CD1c-positive myeloid dendritic cell (primary cell): ENCODE measurements at regions not wholly inside any gene's neighbourhood (a gene's known extent, or its start where the extent isn't known, plus 50 kb on each side); places are given as distances from the start of the nearest gene placed in this dataset.
"Not testable (repeated sequence)": the region's sequence is repeated elsewhere in the genome, so short reads cannot be mapped to it uniquely, and the experiment has no call there.

ENCODE experiments used
- DNase-seq: peaks from one replicate; pipeline ENCODE4 v3.0.0-alpha.2; 2016; ENCODE audit errors: extremely low spot score

DNA sequence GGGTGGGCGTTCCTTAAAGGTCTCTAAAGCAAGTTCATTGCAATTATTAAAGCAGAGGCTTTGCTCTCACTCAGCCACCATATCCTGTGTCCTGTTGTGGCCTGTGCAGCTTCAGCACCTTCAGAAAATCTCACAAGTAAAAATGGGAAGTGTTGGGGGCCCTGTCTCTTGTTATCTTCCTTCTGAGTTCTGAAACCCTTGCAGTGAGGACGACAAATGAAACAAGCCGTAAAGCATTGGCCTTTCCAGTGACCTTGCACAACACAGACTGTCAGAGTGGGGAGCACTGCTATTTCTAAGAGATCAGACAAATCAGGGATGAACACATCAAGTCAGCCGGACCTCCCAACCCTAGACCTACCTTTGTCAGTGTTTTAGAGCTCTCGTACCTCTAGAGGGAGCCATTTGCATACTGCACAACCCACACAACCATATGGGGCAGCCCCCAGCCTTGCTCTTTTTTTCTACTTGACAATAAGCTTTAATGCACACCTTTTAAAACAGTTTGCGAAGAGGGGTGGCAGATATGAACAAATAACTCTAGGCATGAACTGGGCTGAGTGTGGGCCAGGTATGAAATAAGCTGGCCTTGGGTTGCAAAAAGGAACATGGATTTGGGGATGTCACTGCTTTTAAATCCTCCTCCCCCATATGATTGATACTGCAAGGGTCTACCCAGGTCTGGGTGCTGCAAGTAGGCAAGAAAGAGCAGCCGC, 89.8 kb downstream of the KATNIP start:
- DNase-seq, result peak; percentile 30

DNA sequence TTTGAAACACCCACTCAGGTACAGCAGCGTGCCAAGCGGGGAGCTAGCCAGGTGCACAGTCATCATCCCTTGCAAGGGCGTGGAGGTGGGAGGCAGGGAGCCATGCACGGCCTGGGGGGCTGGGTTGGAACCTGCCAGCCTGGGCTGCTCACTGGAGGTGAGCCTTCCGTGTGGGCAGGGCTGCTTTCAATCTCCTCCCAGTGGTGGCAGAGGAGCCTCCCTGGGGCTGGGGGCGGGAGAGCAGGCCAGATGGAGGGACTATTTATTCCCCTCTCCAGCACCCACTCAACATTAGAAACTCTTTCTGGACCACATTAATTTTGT, 90.3 kb downstream of the KATNIP start:
- no peak for DNase-seq

DNA sequence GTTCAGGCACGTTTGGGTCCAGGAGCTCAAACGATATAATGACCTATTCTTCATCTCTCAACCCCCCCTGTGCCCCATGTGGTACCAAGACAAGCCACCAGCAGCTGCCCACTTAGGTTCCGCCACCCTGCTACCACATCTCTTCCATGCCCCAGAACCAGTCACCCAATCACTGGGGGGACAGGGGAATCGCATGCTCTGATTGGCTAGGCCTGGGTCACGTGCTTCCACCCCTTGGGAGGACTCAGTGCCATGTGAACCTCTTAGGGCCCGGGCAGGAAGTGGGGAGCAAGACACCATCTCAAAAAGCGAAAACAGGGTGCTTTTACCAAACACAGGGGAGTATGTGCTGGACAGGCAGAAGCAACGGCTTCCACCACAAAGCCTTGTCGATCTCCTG, 91.3 kb downstream of the KATNIP start:
- DNase-seq, result no peak

DNA sequence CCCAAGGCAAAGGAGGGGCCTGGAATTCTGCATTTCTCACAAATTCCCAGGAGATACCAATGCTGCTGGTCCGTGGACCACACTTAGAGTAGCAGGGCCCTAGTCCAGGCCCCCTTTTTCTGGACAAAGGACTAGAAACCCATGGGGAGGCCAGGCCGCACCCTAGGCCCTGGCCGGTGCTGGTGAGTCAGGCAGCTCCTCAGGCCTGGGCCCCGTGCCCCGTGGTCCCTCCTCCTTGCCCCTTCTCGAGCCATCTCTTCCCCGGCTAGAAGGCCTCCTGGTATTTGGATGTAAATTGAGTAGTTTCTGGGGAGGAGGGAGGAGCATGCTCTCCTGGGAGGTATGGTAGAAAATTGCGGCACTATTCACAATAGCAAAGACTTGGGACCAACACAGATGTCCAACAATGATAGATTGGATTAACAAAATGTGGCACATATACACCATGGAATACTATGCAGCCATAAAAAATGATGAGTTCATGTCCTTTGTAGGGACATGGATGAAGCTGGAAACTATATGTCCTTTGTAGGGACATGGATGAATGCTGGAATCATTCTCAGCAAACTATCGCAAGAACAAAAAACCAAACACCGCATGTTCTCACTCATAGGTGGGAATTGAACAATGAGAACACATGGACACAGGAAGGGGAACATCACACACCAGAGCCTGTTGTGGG, 91.9 kb downstream of the KATNIP start:
- not testable (repeated sequence) for DNase-seq

DNA sequence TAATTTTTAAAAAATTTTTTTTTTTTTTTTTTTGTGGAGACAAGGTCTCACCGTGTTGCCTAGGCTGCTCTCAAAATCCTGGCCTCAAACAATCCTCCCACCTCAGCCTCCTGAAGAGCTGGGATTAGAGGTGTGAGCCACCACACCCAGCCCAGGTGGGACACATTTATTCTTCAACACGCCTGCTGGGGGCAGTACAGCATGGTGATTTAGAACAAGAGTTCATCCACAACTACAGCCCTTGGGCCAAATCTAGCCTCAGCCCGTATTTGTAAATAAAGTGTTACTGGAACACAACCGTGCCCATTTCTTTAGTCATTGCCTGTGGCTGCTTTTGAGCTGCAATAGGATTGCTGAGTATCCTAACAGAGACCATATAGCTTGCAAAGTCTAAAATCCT, 92.8 kb downstream of the KATNIP start:
- no peak for DNase-seq

DNA sequence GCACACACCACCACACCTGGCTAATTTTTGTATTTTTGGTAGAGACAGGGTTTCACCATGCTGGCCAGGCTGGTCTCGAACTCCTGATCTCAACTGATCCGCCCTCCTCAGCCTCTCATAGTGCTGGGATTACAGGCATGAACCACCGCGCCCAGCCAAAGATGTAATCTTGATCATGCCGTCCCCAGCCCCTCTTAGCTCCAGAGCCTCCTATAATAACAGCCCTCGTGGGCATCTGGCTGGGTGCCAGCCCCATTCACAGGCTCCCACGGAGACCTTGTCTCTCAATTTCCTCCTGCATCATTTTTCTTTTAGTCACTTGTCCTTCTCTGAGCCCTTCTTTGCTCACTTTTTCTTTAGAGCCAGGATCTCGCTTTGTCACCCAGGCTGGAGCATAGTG, 94.2 kb downstream of the KATNIP start:
- no peak for DNase-seq

DNA sequence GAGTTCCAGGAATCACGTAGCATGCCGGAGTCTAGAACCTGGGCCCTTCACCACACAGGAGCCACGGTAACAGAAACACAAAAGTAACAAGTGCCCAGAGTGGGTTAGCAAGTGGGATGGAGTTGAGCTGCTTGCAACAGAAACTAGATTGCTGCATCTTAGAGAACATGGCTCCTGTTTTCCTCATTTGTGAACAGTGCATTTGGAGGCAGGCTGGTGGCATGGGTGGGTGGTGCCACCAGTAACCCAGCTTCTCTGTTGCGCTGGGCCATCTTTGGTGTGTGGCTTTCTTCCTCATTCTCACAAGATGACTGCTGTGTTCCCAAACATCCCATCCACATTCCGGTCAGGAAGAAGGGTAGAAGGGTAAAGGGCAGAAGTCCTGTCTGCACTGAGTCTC, 95.5 kb downstream of the KATNIP start:
- peak; percentile 24 for DNase-seq

DNA sequence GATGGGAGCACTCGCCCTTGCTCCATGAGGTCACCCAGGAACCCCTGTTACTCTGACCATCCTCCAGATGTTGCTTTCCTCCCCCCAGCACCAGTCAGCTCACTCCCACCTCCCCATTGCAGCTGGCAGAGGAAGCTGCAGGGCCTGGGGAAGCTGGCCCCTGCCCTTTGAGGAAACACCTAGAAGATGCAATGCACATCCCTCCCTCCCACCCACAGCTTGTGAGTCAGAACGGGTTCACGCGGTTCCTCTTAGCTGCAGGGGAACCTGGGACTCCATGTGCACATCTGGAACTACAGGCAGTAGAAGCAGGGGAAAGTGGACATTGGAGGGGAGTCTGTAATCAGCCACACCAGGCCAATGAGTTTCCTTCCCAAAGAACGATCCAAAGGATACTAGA, 96.9 kb downstream of the KATNIP start:
- peak; percentile 73 for DNase-seq

DNA sequence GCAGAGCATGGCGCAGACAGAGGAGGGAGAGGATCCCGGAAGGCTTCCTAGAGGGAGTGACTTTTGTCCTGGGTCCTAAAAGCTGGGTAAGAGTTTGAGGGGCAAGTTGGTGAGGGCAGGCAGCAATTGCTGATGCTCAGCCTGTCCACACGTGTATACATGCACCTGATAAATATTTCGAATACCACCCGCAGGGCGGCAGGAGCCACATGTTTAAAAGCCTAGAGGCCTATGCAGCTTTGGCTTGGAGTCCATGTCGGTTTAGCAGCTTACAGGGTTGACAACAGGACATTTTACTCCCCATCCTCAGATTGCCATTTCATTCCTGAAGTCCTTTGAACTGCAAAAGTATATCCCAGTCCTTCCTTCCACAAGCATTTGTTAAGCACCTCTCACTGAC, 99.1 kb downstream of the KATNIP start:
- DNase-seq, result no peak

DNA sequence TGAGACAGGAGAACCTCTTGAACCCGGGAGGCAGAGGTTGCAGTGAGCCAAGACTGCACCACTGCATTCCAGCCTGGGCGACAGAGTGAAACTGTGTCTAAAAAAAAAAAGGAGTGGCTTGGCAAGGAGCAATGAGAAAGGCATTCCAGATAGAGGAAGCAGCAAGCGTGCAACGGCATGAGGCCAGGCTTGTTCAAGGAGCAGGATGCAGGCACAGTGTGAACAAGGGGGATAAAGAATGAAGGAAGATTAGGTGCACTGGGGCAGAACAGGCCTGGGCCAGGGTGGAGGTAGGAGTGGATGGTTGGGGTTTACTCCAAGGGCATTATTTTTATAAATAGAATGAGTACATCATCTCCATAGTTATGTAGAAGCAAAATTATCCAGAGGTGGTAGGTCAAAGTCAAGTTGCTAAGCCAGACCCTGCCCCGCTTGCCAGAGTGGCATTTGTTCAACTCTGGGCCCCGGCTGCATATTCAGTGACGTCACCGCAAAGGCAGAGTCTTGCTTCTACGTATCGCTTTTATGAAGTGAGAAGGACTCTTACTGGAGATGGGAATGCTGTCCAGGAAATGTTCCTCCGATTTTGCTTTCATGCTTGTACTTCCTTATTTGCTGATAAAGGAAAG, 100.2 kb downstream of the KATNIP start:
- no peak for DNase-seq

DNA sequence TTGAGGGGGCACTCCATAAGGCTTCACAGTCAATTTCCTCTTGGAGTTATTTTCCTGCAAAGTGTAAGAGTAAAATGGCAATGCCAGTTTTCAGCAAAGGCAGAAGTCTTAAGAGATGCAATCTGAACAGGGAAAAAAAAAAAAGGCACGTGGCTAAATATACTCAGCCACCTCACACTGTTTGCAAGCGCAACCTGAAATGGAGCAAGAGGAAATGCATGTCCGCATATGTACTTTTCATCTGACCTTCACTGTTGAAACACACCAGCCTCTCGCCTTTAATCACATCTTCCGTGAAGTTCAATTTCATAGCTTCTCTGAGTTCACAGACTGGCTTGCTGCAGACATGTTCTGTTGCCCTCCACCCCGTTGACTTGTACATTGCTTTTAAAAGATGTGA, 101.4 kb downstream of the KATNIP start:
- DNase-seq, result no peak

DNA sequence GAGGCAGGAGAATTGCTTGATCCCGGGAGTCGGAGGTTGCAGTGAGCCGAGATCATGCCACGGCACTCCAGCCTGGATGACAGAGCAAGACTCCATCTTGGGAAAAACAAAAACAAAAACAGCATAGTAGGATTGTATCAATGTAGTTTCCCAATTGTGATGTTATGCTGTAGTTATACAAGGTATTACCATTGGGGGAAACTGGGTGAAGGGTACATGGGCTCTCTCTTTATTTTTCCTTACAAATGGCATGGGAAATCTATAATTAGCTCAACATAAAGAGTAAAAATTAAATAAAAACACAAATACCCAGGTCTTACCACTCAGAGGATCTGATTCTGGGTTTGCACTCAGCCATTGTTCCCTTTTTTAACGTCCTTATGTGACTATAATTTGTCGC, 107.9 kb downstream of the KATNIP start:
- DNase-seq, result no peak

DNA sequence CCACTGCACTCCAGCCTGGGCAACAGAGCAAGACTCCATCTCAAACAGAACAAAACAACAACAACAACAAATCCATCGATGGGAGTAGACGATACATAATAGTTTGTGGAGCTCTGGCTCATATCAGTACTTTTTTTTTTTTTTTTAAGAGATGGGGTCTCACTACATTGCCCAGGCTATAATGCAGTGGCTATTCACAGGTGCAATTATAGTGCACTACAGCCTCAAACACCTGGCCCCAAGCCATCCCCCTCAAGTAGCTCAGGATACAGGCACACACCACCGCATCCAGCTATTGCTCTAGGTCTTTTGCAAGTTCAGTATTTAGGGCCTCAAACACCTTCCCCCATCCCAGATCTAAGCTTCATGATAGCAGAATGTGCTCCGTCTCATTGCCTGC, 110.6 kb downstream of the KATNIP start:
- no peak for DNase-seq

DNA sequence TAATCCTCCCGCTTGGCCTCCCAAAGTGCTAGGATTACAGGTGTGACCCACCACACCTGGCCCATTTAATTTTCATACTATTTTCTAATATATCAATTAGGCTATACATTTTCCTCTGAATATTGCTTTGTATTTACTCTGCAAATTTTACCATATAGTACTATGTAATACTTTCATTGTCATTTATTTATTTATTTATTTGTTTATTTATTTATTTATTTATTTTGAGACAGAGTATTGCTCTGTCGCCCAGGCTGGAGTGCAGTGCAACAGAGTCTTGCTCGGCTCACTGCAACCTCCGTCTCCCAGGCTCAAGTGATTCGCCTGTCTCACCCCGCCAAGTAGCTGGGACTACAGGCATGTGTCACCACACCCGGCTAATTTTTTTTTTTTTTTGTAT, 113.3 kb downstream of the KATNIP start:
- not testable (repeated sequence) for DNase-seq

DNA sequence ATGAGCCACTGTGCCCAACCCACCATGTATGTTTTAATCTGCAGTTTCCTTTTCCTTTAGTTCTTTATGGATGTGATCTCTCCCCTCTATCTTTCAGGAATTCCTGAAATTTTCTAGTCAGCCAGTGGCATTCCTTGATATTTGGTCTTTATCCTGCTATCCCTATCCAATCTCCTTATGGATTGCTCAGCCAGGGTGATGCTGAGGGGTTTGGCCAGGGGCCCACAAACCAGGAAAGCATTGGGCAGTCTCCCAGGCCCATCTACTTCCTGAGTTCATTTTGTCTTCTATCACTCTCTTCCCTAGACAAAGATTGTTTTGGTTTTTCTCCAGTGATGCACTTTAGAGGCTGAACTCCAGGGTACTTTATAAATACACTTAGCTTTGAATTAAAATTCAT, 115.9 kb downstream of the KATNIP start:
- no peak for DNase-seq

DNA sequence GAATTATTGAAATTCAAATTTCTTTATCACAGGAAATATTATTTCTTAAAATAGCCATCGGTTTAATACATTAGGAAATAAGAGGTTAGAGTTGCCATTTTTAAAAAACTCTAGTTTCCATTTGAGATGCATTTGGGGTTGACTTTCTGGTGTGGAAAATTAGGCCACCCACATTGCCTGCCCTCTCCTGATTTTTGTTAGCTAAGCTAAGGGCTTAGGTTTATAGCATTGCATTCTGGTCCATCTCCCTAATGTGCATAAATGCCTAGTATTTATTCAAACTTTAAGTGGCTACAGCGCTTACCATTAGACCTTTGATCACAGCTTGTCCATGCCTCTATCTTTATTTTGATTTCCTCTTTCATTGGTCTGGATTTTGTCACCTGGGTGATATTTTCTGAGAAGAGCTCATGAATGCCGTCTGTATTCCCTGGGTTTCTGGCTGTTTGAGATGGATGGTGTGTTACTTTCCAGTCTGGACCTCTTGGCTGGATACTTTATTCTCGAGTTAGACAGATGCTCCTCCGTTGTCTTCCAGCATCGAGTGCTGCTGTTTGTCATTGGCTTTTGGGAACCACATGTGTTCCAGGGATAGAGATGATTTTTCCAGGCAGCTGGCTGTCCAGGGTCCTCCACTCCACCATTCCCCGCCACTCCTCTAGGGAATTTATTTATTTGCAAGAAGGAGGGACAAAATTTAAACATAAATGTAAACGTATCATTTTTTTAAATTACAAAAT, 120.3 kb downstream of the KATNIP start:
- no peak for DNase-seq

DNA sequence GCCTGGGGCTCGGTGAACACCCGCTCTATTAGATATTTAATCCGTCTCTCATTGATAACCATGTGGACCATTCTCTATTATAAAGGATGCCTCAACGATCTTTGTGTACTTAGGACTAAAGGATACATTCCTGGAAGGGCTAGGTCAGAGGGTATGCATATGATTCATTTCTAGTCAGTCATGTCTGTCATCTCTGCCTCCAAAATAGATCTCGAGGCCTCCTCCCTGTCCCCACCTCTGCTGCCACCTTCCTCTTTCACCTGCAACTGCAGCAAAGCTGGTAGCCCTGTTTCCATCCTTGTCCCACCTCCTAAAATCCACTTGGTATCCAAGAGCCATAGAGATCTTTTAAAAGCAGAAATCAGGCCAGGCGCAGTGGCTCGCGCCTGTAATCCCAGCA, 121.5 kb downstream of the KATNIP start:
- DNase-seq, result no peak

DNA sequence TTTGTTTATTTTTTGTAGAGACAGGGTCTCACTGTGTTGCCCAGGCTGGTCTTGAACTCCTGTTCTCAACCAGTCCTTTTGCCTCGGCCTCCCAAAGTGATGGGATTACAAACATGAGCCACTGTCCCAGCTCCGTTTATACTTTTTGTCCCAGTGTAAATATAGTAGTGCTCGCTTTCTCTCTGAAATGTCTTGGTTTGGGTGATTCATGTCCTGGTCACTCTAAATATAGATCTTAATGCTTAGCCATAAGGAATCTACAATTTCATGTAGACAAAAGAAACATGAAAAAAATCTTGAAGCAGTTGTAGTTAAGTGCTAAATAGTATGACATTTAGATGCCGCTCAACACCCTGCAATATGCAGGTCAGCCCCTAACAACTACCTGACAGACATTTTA, 126.9 kb downstream of the KATNIP start:
- DNase-seq, result no peak

DNA sequence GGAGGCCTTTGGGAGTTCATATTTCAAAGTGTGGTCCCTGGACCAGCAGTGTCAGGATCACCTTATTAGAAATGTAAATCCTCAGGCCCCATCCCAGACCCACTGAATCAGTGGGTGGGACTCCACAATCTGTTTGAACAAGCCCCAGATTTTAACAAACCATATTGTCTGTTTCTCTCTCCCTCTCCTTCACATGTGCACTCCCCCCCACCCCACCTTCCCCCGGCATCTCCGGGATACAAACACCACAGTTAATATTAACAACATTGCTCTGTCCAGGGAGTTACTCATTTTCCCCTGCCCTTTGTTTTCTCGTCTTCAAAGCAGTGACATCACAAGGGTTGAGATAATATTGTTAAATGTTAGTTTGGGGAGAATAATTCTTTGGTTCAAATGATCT, 127.3 kb downstream of the KATNIP start:
- DNase-seq, result no peak

DNA sequence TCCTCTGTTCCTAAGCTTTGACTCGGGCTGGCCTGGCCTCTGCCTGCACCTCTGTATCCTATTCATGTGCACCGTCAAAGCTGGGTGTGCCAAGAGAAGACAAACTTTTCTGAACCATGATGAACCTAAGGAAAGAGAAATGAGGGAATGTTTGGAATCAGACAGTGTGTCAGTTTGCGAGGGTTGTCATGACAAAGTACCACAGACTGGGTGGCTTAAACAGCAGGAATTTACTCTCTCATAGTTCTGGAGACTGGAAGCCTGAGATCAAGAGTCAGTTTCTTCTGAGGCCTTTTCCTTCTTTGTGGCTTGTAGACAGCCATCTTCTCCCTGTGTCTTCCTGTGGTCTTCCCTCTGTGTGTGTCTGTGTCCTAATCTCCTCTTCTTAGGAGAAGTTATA, 129.0 kb downstream of the KATNIP start:
- no peak for DNase-seq

DNA sequence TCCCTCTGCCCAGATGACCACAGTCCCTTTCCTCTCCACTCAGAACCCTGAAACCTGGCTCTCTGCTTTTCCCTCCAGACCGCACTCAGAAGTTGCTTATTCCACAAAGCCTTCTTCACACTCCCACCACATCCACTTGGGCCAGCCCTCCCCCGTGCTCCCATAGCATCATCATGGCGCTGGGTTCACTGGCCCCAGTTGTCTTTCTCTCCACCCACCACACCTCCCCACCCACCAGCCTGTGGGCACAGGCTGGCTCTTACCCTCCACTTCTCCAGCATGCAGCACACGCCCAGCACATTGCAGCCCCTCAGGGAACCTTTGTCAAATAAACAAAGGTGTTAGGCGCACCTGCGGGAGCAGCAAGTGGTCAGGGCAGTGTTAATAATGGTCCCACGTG, 130.0 kb downstream of the KATNIP start:
- no peak for DNase-seq

DNA sequence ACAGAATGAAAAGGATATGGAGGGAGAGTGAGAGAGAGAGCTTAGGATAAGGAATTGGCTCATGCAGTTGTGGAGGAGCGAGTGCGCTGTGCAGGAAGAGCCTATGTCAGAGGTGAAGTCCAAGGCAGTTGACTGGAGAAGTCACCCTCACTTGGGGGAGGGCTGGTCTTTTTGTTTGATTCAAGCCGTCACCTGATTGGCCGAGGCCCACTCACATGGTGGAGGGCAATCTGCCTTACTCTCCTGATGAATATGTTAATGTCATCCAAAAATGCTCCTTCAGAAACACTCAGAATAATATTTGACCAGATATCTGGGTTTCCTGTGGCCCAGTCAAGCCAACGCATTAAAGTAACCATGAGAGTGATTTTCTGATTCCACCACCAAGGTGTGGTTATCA, 131.7 kb downstream of the KATNIP start:
- DNase-seq, result no peak

DNA sequence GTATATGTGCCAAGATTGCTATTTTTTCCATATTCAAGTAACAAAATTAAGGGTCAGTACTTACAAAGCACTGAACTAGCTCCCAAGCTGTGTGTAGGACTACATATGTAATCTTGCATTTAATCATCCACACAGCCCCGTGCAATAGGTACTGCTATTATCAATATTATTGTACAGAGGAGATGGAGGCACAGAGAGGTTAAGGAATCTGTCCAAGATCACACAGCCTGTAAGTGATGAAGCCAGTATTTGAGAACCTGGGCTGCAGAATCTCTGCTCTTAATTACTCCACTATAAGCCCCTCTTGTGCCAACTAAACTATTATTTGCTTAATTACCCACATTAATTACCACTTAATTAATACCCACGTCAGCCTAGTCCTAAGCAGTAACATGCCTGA, 134.1 kb downstream of the KATNIP start:
- no peak for DNase-seq
